Epithelial cell of proximal tubule (primary cell): ENCODE measurements at regions not wholly inside any gene's neighbourhood (a gene's known extent, or its start where the extent isn't known, plus 50 kb on each side); places are given as distances from the start of the nearest gene placed in this dataset.

Source experiments
- DNase-seq: peaks from one replicate; pipeline ENCODE4 v3.0.0-alpha.2; 2011; ENCODE audit warnings: low read depth
- H3K4me3 ChIP-seq: 2 replicates; pipeline ENCODE4 v1.5.1; 2011; ENCODE audit warnings: low read depth, mild to moderate bottlenecking, low read length
- CTCF ChIP-seq: conservative IDR thresholded peaks from 2 replicates; pipeline ENCODE4 v1.5.1; 2012; ENCODE audit warnings: low read depth, mild to moderate bottlenecking, low read length

- TF ChIP-seq CTCF, result no peak
- no peak for DNase-seq
- H3K4me3 ChIP-seq, result no peak overlapping the region
Measured at GRCh38 chr19:31517224-31518180, 168.3 kb upstream of the TSHZ3 start.

GRCh38 chr19:31518216-31519020, 169.2 kb upstream of the TSHZ3 start:
- no peak for DNase-seq
- no peak for TF ChIP-seq CTCF

GRCh38 chr19:31519256-31519655, 170.0 kb upstream of the TSHZ3 start:
- H3K4me3 ChIP-seq, result no peak overlapping the region
- DNase-seq, result no peak

More at GRCh38 chr19:31518216-31519020, 169.2 kb upstream of the TSHZ3 start:
- no peak overlapping the region for H3K4me3 ChIP-seq

GRCh38 chr19:31519908-31520307, 170.7 kb upstream of the TSHZ3 start:
- no peak for TF ChIP-seq CTCF
- no peak overlapping the region for H3K4me3 ChIP-seq
- no peak for DNase-seq

More at GRCh38 chr19:31519256-31519655, 170.0 kb upstream of the TSHZ3 start:
- TF ChIP-seq CTCF, result no peak

GRCh38 chr19:31520633-31521032, 171.4 kb upstream of the TSHZ3 start:
- no peak for DNase-seq

GRCh38 chr19:31525610-31526147, 176.4 kb upstream of the TSHZ3 start:
- no peak for DNase-seq
- TF ChIP-seq CTCF, result no peak
- no peak overlapping the region for H3K4me3 ChIP-seq

More at GRCh38 chr19:31520633-31521032, 171.4 kb upstream of the TSHZ3 start:
- no peak for TF ChIP-seq CTCF
- H3K4me3 ChIP-seq, result no peak overlapping the region
